ENCODE measurements at regions not wholly inside any gene's neighbourhood (a gene's known extent, or its start where the extent isn't known, plus 50 kb on each side); places are given as distances from the start of the nearest gene placed in this dataset.

DNA sequence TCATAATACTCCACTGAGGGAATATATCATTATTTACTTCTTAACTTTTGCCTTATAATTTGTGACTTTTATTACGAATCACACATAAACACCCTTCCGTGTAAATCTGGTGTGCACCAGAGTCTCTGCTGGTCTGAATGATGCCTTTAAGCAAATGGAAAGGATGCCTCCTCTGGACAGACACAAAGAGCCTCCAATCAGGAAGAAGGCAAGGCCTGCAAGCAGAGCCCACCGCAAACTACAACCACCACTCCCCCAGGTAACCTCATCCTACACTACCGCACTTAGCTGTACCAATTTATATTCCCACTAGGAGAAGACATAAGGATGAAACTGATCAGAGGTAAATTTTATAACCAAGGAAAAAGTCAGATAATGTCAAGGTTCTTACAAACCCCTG lies 137.6 kb downstream of the KLF12 start:
- ChIA-PET POLR2A (no interaction called here), CTCF (interaction anchor here (0.6 kb wide), 1 partner anchor 160 kb away, joined by 3 read pairs; no protein-coding TSS in a partner anchor)
- Mint-ChIP-seq H3K27me3 (ENCODE audit: insufficient read depth, unreplicated experiment) (no peaks in the 10 kb centered on the region), H3K9me3 (ENCODE audit: unreplicated experiment) (no peaks in the 10 kb centered on the region), H3K36me3 (ENCODE audit: insufficient read depth, unreplicated experiment) (no peaks in the 10 kb centered on the region), H3K4me1 (ENCODE audit: insufficient read depth, unreplicated experiment) (peaks cover 5% of the 10 kb centered on the region), H3K4me3 (ENCODE audit: unreplicated experiment) (no peak overlapping the region), H3K27ac (ENCODE audit: low read depth, unreplicated experiment) (no peak overlapping the region)
- BruUV-seq (replicated peaks): no TSS peak
- no peak for TF ChIP-seq CTCF (IDR thresholded peaks at IDR 0.05; ENCODE audit: unreplicated experiment)
- no peak for DNase-seq (ENCODE audit: unreplicated experiment)
- intact Hi-C loops (cut with micrococcal nuclease): no loop called here

- Mint-ChIP-seq H3K27ac (ENCODE audit: low read depth, unreplicated experiment) (no peak overlapping the region), H3K27me3 (ENCODE audit: insufficient read depth, unreplicated experiment) (no peaks in the 10 kb centered on the region), H3K9me3 (ENCODE audit: unreplicated experiment) (no peaks in the 10 kb centered on the region), H3K4me3 (ENCODE audit: unreplicated experiment) (no peak overlapping the region), H3K4me1 (ENCODE audit: insufficient read depth, unreplicated experiment) (peaks cover 5% of the 10 kb centered on the region), H3K36me3 (ENCODE audit: insufficient read depth, unreplicated experiment) (no peaks in the 10 kb centered on the region)
- CTCF ChIA-PET: no interaction called here
- intact Hi-C loops (cut with micrococcal nuclease): no loop called here
- POLR2A ChIA-PET: interaction anchor here (0.8 kb wide), 1 partner anchor 124 kb away, joined by 4 read pairs; no protein-coding TSS in a partner anchor
- no TSS peak for BruUV-seq (replicated peaks)
- DNase-seq (ENCODE audit: unreplicated experiment): no peak
- no peak for TF ChIP-seq CTCF (IDR thresholded peaks at IDR 0.05; ENCODE audit: unreplicated experiment)
These were observed 138.5 kb downstream of the KLF12 start for GRCh38 chr13:73995736-73996135.

DNA sequence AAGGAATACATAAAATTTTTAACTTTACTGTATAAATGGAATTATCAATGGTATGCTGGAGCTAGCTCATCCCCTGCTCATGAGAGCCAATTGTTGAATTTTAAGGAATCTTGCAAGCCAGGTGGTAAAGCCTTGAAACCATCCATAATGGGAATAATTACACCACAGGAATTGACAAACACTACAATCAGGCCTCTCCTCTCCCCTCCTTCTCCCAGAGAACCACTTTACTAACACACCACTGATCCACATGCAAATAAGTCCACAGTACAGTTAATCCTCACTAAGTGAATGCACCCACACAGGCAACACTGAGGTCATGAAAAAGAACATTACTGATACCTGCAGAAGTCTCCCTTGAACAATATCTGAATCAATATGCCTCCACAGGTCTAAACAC lies 140.5 kb downstream of the KLF12 start:
- no peaks in the 10 kb centered on the region for H3K36me3 Mint-ChIP-seq (ENCODE audit: insufficient read depth, unreplicated experiment)
- intact Hi-C loops (cut with micrococcal nuclease): no loop called here
- H3K27ac Mint-ChIP-seq (ENCODE audit: low read depth, unreplicated experiment): no peak overlapping the region
- POLR2A ChIA-PET: interaction anchor here (1.3 kb wide), 1 partner anchor 9 kb away, joined by 4 read pairs; no protein-coding TSS in a partner anchor
- no peak for DNase-seq (ENCODE audit: unreplicated experiment)
- no peak for TF ChIP-seq CTCF (IDR thresholded peaks at IDR 0.05; ENCODE audit: unreplicated experiment)
- BruUV-seq (replicated peaks): no TSS peak
- H3K4me1 Mint-ChIP-seq (ENCODE audit: insufficient read depth, unreplicated experiment): no peaks in the 10 kb centered on the region
- H3K4me3 Mint-ChIP-seq (ENCODE audit: unreplicated experiment): no peak overlapping the region
- H3K27me3 Mint-ChIP-seq (ENCODE audit: insufficient read depth, unreplicated experiment): no peaks in the 10 kb centered on the region
- CTCF ChIA-PET: interaction anchor here (0.7 kb wide), 1 partner anchor 14 kb away, joined by 4 read pairs; no protein-coding TSS in a partner anchor
- no peaks in the 10 kb centered on the region for H3K9me3 Mint-ChIP-seq (ENCODE audit: unreplicated experiment)

- Mint-ChIP-seq H3K27me3 (ENCODE audit: insufficient read depth, unreplicated experiment) (no peaks in the 10 kb centered on the region), H3K36me3 (ENCODE audit: insufficient read depth, unreplicated experiment) (no peaks in the 10 kb centered on the region), H3K4me1 (ENCODE audit: insufficient read depth, unreplicated experiment) (no peaks in the 10 kb centered on the region), H3K9me3 (ENCODE audit: unreplicated experiment) (no peaks in the 10 kb centered on the region), H3K4me3 (ENCODE audit: unreplicated experiment) (no peak overlapping the region), H3K27ac (ENCODE audit: low read depth, unreplicated experiment) (no peak overlapping the region)
- TF ChIP-seq CTCF (IDR thresholded peaks at IDR 0.05; ENCODE audit: unreplicated experiment): no peak
- POLR2A ChIA-PET: interaction anchor here (0.6 kb wide), 1 partner anchor 299 kb away, joined by 4 read pairs; no protein-coding TSS in a partner anchor
- no peak for DNase-seq (ENCODE audit: unreplicated experiment)
- CTCF ChIA-PET: interaction anchor here (0.8 kb wide), 1 partner anchor 156 kb away, joined by 4 read pairs; no protein-coding TSS in a partner anchor
- no TSS peak for BruUV-seq (replicated peaks)
- intact Hi-C loops (cut with micrococcal nuclease): no loop called here
These were observed 142.3 kb downstream of the KLF12 start for GRCh38 chr13:73991884-73992283.
